Esophagus muscularis mucosa (tissue), 4 donors: ENCODE measurements at regions not wholly inside any gene's neighbourhood (a gene's known extent, or its start where the extent isn't known, plus 50 kb on each side); places are given as distances from the start of the nearest gene placed in this dataset.

Source experiments
- CTCF ChIP-seq, 3 experiments: fragments of 200-600 bp in 2 of 3; fragments of 450-650 bp in 1 of 3; sonication (generic) in 2 of 3; IDR thresholded peaks; one replicate each; pipeline ENCODE4 v1.5.1; 2017 to 2019; ENCODE audit warnings: antibody characterized with exemption in 3 of 3, mild to moderate bottlenecking in 2 of 3, moderate library complexity in 1 of 3
- EP300 ChIP-seq: sonication (generic); formaldehyde crosslinking; IDR thresholded peaks from one replicate; pipeline ENCODE4 v1.6.1; 2017; ENCODE audit warnings: antibody characterized with exemption
- POLR2AphosphoS5 ChIP-seq, 2 donors: sonication (generic); formaldehyde crosslinking; IDR thresholded peaks; one replicate each; pipeline ENCODE4 v1.6.1; 2017; ENCODE audit warnings: antibody characterized with exemption in 2 of 2

- TF ChIP-seq EP300: no peak
- TF ChIP-seq CTCF (IDR thresholded peaks at IDR 0.05): no peak
- no peak for TF ChIP-seq POLR2AphosphoS5 (IDR thresholded peaks at IDR 0.05)
These were observed 66.8 kb upstream of the SMC2 start for GRCh38 chr9:104027295-104027694.
